PC-9 (cell line): ENCODE measurements at regions not wholly inside any gene's neighbourhood (a gene's known extent, or its start where the extent isn't known, plus 50 kb on each side); places are given as distances from the start of the nearest gene placed in this dataset.
"Not testable (repeated sequence)": the region's sequence is repeated elsewhere in the genome, so short reads cannot be mapped to it uniquely, and the experiment has no call there.

Experiments
- BruUV-seq: library from RNA; stranded (reverse); fragments of 400-500 nt; replicated peaks from 2 replicates; lab custom pipeline; 2021; lab: Mats Ljungman, UMichigan
- CTCF ChIA-PET: fragments of 300-600 bp; sonication (Branson Sonifier 250); formaldehyde crosslinking; loops from one replicate; lab custom pipeline; 2022; ENCODE audit warnings: antibody characterized with exemption; lab: Charles Lee
- POLR2A ChIA-PET: fragments of 300-600 bp; sonication (Branson Sonifier 250); formaldehyde crosslinking; loops from one replicate; lab custom pipeline; 2022; ENCODE audit warnings: antibody characterized with exemption; ENCODE audit not compliant: unreplicated experiment; lab: Charles Lee
- DNase-seq, 2 experiments: peaks; one replicate each; pipeline versions ENCODE4 v3.0.0 to v3.0.0-alpha.2; 2015 to 2022; ENCODE audit warnings: mixed read lengths in 1 of 2
- H2AFZ ChIP-seq: fragments of 200-600 bp; sonication (generic); 2 replicates; pipeline ENCODE4 v1.8.1; 2017; ENCODE audit warnings: antibody characterized with exemption
- H3F3A ChIP-seq: fragments of 200-600 bp; sonication (generic); 2 replicates; pipeline ENCODE4 v1.8.1; 2017; ENCODE audit warnings: antibody characterized with exemption, mild to moderate bottlenecking, low read depth; ENCODE audit not compliant: insufficient read depth
- H3K27ac ChIP-seq: fragments of 200-600 bp; sonication (generic); 2 replicates; pipeline ENCODE4 v1.6.1; 2016; ENCODE audit warnings: mixed run types
- H3K27me3 ChIP-seq: fragments of 200-600 bp; sonication (generic); 2 replicates; pipeline ENCODE4 v1.6.1; 2016; ENCODE audit warnings: low read depth, mixed run types; ENCODE audit not compliant: insufficient read depth
- H3K36me3 ChIP-seq: fragments of 200-600 bp; sonication (generic); 2 replicates; pipeline ENCODE4 v1.6.1; 2016; ENCODE audit warnings: low read depth, mixed run types
- H3K4me1 ChIP-seq: fragments of 200-600 bp; sonication (generic); replicated peaks from 2 replicates; pipeline ENCODE4 v1.6.1; 2016; ENCODE audit warnings: mixed run types; ENCODE audit not compliant: insufficient read depth
- H3K4me2 ChIP-seq: fragments of 200-600 bp; sonication (generic); 2 replicates; pipeline ENCODE4 v1.6.1; 2017; ENCODE audit warnings: mixed run types
- H3K4me3 ChIP-seq: fragments of 200-600 bp; sonication (generic); 2 replicates; pipeline ENCODE4 v1.6.1; 2016; ENCODE audit warnings: mixed run types
- H3K79me2 ChIP-seq: fragments of 200-600 bp; sonication (generic); 2 replicates; pipeline ENCODE4 v1.6.1; 2017; ENCODE audit warnings: low read depth, mixed run types
- H3K9me2 ChIP-seq: fragments of 200-600 bp; sonication (generic); 2 replicates; pipeline ENCODE4 v1.8.1; 2017; ENCODE audit warnings: mild to moderate bottlenecking; ENCODE audit not compliant: insufficient read depth
- H3K9me3 ChIP-seq: fragments of 200-600 bp; sonication (generic); 2 replicates; pipeline ENCODE4 v1.8.1; 2016; ENCODE audit warnings: low read depth; ENCODE audit not compliant: insufficient read depth
- H4K20me1 ChIP-seq: fragments of 200-600 bp; sonication (generic); 2 replicates; pipeline ENCODE4 v1.8.1; 2017; ENCODE audit not compliant: insufficient read depth
- CTCF ChIP-seq: fragments of 200-600 bp; sonication (generic); conservative IDR thresholded peaks from 2 replicates; pipeline ENCODE4 v1.6.1; 2017; ENCODE audit warnings: mixed run types, antibody characterized with exemption, mild to moderate bottlenecking, moderate library complexity
- intact Hi-C: fragments of 100-400 bp; cut with micrococcal nuclease; formaldehyde crosslinking; loops from one replicate; pipeline ENCODE4 v1.10.0; 2022; ENCODE audit not compliant: unreplicated experiment

- BruUV-seq, H3K4me2 ChIP-seq, H3K4me1 ChIP-seq, intact Hi-C loops, H3K4me3 ChIP-seq, H4K20me1 ChIP-seq, CTCF ChIA-PET, H3K9me2 ChIP-seq, H2AFZ ChIP-seq, H3K27ac ChIP-seq, H3K36me3 ChIP-seq, H3K9me3 ChIP-seq, H3F3A ChIP-seq, POLR2A ChIA-PET, H3K79me2 ChIP-seq: not testable (repeated sequence)
- DNase-seq: peak in 1 of 2 experiments; percentile 2
- TF ChIP-seq CTCF: peak; percentile 34; the same call in 1 of the 2 replicates
- H3K27me3 ChIP-seq: peaks cover 20% of the 10 kb centered on the region
Observed at GRCh38 chr1:242936725-242937124, 318.4 kb downstream of the CEP170 start.

GRCh38 chr1:242924717-242925116 lies 330.4 kb downstream of the CEP170 start:
- H3K4me1 ChIP-seq, POLR2A ChIA-PET, H2AFZ ChIP-seq, intact Hi-C loops, BruUV-seq, H3K27ac ChIP-seq, H3K79me2 ChIP-seq, DNase-seq, H3K9me2 ChIP-seq, H3K4me3 ChIP-seq, H3F3A ChIP-seq, H3K36me3 ChIP-seq, H3K4me2 ChIP-seq, CTCF ChIA-PET, H4K20me1 ChIP-seq, H3K9me3 ChIP-seq: not testable (repeated sequence)
- H3K27me3 ChIP-seq: peaks cover 21% of the 10 kb centered on the region

GRCh38 chr1:242923603-242924002 lies 331.5 kb downstream of the CEP170 start:
- BruUV-seq, POLR2A ChIA-PET, CTCF ChIA-PET, H3F3A ChIP-seq, intact Hi-C loops, H3K79me2 ChIP-seq, H3K36me3 ChIP-seq, H3K9me2 ChIP-seq, H3K4me2 ChIP-seq, H3K27ac ChIP-seq, H2AFZ ChIP-seq, H4K20me1 ChIP-seq, H3K9me3 ChIP-seq, DNase-seq, H3K4me1 ChIP-seq, H3K4me3 ChIP-seq: not testable (repeated sequence)
- H3K27me3 ChIP-seq: peaks cover 21% of the 10 kb centered on the region

- H3K9me3 ChIP-seq, H3K9me2 ChIP-seq, H3K4me3 ChIP-seq, H3K4me2 ChIP-seq, H3K27ac ChIP-seq, intact Hi-C loops, H3K79me2 ChIP-seq, H3K36me3 ChIP-seq, BruUV-seq, H3F3A ChIP-seq, H3K4me1 ChIP-seq, H2AFZ ChIP-seq, DNase-seq, CTCF ChIA-PET, H4K20me1 ChIP-seq, POLR2A ChIA-PET: not testable (repeated sequence)
- H3K27me3 ChIP-seq: peaks cover 29% of the 10 kb centered on the region
Observed at GRCh38 chr1:242914729-242915128, 340.4 kb downstream of the CEP170 start.

GRCh38 chr1:242912855-242913254 lies 342.2 kb downstream of the CEP170 start:
- H2AFZ ChIP-seq, H3K4me3 ChIP-seq, H3K9me3 ChIP-seq, H3K9me2 ChIP-seq, POLR2A ChIA-PET, DNase-seq, H3K27ac ChIP-seq, intact Hi-C loops, BruUV-seq, H4K20me1 ChIP-seq, CTCF ChIA-PET, H3K79me2 ChIP-seq, H3K36me3 ChIP-seq, H3K4me2 ChIP-seq, H3K4me1 ChIP-seq, H3F3A ChIP-seq: not testable (repeated sequence)
- H3K27me3 ChIP-seq: peaks cover 26% of the 10 kb centered on the region

GRCh38 chr1:242900558-242900957 lies 354.5 kb downstream of the CEP170 start:
- CTCF ChIA-PET, H3K27ac ChIP-seq, intact Hi-C loops, H2AFZ ChIP-seq, H3K4me2 ChIP-seq, BruUV-seq, H3K36me3 ChIP-seq, H3K79me2 ChIP-seq, POLR2A ChIA-PET, H3F3A ChIP-seq, H3K9me2 ChIP-seq, H3K4me3 ChIP-seq, H4K20me1 ChIP-seq, H3K4me1 ChIP-seq, H3K27me3 ChIP-seq, DNase-seq, H3K9me3 ChIP-seq: not testable (repeated sequence)
